ENCODE measurements at regions not wholly inside any gene's neighbourhood (a gene's known extent, or its start where the extent isn't known, plus 50 kb on each side); places are given as distances from the start of the nearest gene placed in this dataset.
A peak's percentile ranks its signal among the peaks of the same experiment; 100 is the strongest.

- FAIRE-seq (no peak), DNase-seq (ENCODE audit: low spot score in 2 of 2) (no peak)
These were observed 798.8 kb downstream of the CDH9 start for GRCh38 chr5:26239588-26239987.

GRCh38 chr5:26237489-26237888 lies 800.9 kb downstream of the CDH9 start:
- DNase-seq (ENCODE audit: low spot score in 2 of 2) (no peak), FAIRE-seq (no peak)

GRCh38 chr5:26236936-26237335 lies 801.5 kb downstream of the CDH9 start:
- FAIRE-seq: no peak
- no peak for DNase-seq (ENCODE audit: low spot score in 2 of 2)

GRCh38 chr5:26232706-26233105 lies 805.7 kb downstream of the CDH9 start:
- FAIRE-seq: no peak
- no peak for DNase-seq (ENCODE audit: low spot score in 2 of 2)

- DNase-seq (ENCODE audit: low spot score in 2 of 2) (no peak), FAIRE-seq (no peak)
These were observed 807.1 kb downstream of the CDH9 start for GRCh38 chr5:26231316-26231715.

- DNase-seq (ENCODE audit: low spot score in 2 of 2): no peak
- FAIRE-seq: no peak
These were observed 808.5 kb downstream of the CDH9 start for GRCh38 chr5:26229848-26230247.

GRCh38 chr5:26227245-26227644 lies 811.1 kb downstream of the CDH9 start:
- FAIRE-seq (no peak), DNase-seq (ENCODE audit: low spot score in 2 of 2) (no peak)

GRCh38 chr5:26205121-26205520 lies 833.3 kb downstream of the CDH9 start:
- FAIRE-seq: no peak
- DNase-seq (ENCODE audit: low spot score in 2 of 2): no peak

GRCh38 chr5:26193626-26194025 lies 844.8 kb downstream of the CDH9 start:
- no peak for DNase-seq (ENCODE audit: low spot score in 2 of 2)
- no peak for FAIRE-seq

- FAIRE-seq (no peak), DNase-seq (ENCODE audit: low spot score in 2 of 2) (no peak)
These were observed 845.9 kb downstream of the CDH9 start for GRCh38 chr5:26192486-26192885.

GRCh38 chr5:26181582-26181981 lies 856.8 kb downstream of the CDH9 start:
- DNase-seq (ENCODE audit: low spot score in 2 of 2) (no peak), FAIRE-seq (peak; percentile 40)

- DNase-seq (ENCODE audit: low spot score in 2 of 2) (no peak), FAIRE-seq (no peak)
These were observed 889.7 kb downstream of the CDH9 start for GRCh38 chr5:26148569-26149107.

- no peak for FAIRE-seq
- DNase-seq (ENCODE audit: low spot score in 2 of 2): no peak
These were observed 895.1 kb downstream of the CDH9 start for GRCh38 chr5:26143259-26143658.

- DNase-seq (ENCODE audit: low spot score in 2 of 2) (no peak), FAIRE-seq (no peak)
These were observed 917.0 kb downstream of the CDH9 start for GRCh38 chr5:26121338-26121737.

GRCh38 chr5:26104175-26104574 lies 934.2 kb downstream of the CDH9 start:
- FAIRE-seq (no peak), DNase-seq (ENCODE audit: low spot score in 2 of 2) (no peak)

GRCh38 chr5:26060212-26060611 lies 978.2 kb downstream of the CDH9 start:
- FAIRE-seq: no peak
- DNase-seq (ENCODE audit: low spot score in 2 of 2): no peak

- FAIRE-seq: no peak
- no peak for DNase-seq (ENCODE audit: low spot score in 2 of 2)
These were observed 983.8 kb downstream of the CDH9 start for GRCh38 chr5:26054594-26054993.

GRCh38 chr5:26034813-26035212 lies 1003.6 kb downstream of the CDH9 start:
- no peak for FAIRE-seq

GRCh38 chr5:26031481-26031880 lies 1006.9 kb downstream of the CDH9 start:
- FAIRE-seq (no peak), DNase-seq (ENCODE audit: low spot score in 2 of 2) (no peak)

More at GRCh38 chr5:26034813-26035212, 1003.6 kb downstream of the CDH9 start:
- no peak for DNase-seq (ENCODE audit: low spot score in 2 of 2)

- DNase-seq (ENCODE audit: low spot score in 2 of 2): no peak
- no peak for FAIRE-seq
These were observed 1012.3 kb downstream of the CDH9 start for GRCh38 chr5:26026044-26026443.

- FAIRE-seq (peak; percentile 47), DNase-seq (ENCODE audit: low spot score in 2 of 2) (no peak)
These were observed 1013.6 kb downstream of the CDH9 start for GRCh38 chr5:26024774-26025173.

GRCh38 chr5:26023361-26023760 lies 1015.0 kb downstream of the CDH9 start:
- FAIRE-seq (no peak), DNase-seq (ENCODE audit: low spot score in 2 of 2) (no peak)

GRCh38 chr5:26014206-26014605 lies 1024.2 kb downstream of the CDH9 start:
- no peak for DNase-seq (ENCODE audit: low spot score in 2 of 2)
- no peak for FAIRE-seq
